GM12878 (cell line): ENCODE measurements at regions not wholly inside any gene's neighbourhood (a gene's known extent, or its start where the extent isn't known, plus 50 kb on each side); places are given as distances from the start of the nearest gene placed in this dataset.

Source experiments
- ATAC-seq: fragments of 200-7000 bp; cut with Tn5 transposase; 3 replicates; pipeline ENCODE4 v1.9.1; 2020; ENCODE audit warnings: mild to moderate bottlenecking, moderate library complexity
- BruUV-seq: library from RNA; stranded (reverse); fragments of 400-500 nt; replicated peaks from 2 replicates; lab custom pipeline; 2021; lab: Mats Ljungman, UMichigan
- CTCF ChIA-PET: fragments of 300-600 bp; sonication (Branson Sonifier 250); formaldehyde crosslinking; extraction: SDS; loops from one replicate; lab custom pipeline; 2021; ENCODE audit warnings: inconsistent platforms; lab: Yijun Ruan, JAX
- POLR2A ChIA-PET: fragments of 350-600 bp; formaldehyde crosslinking; extraction: SDS; loops from one replicate; lab custom pipeline; 2021; ENCODE audit warnings: inconsistent platforms; lab: Charles Lee
- RAD21 ChIA-PET: fragments of 300-600 bp; sonication (Branson Sonifier 250); formaldehyde crosslinking; loops from one replicate; lab custom pipeline; 2023; ENCODE audit warnings: antibody characterized with exemption; ENCODE audit not compliant: unreplicated experiment; lab: Charles Lee
- SMC1A ChIA-PET: fragments of 300-600 bp; sonication (Branson Sonifier 250); formaldehyde crosslinking; loops from one replicate; lab custom pipeline; 2023; ENCODE audit not compliant: unreplicated experiment, uncharacterized antibody; lab: Charles Lee
- DNase-seq: peaks from one replicate; pipeline ENCODE4 v3.0.0-alpha.2; 2011; ENCODE audit warnings: low read depth, low spot score
- FAIRE-seq: peaks from 3 replicates; lab custom pipeline; 2011; peaks lifted over from hg19 to GRCh38; lab: Jason Lieb, UNC
- H2AFZ ChIP-seq: 2 replicates; pipeline ENCODE4 v1.6.0; 2011; ENCODE audit warnings: low read depth, low read length, control low read depth; ENCODE audit not compliant: control insufficient read depth
- H3K27ac ChIP-seq: 2 replicates; pipeline ENCODE4 v1.5.1; 2011; ENCODE audit warnings: control low read depth; ENCODE audit not compliant: control insufficient read depth, insufficient read depth
- H3K27me3 ChIP-seq, 2 experiments: replicated peaks in 1 of 2; 2 replicates each; pipeline versions ENCODE4 v1.6.0 to v1.6.1; 2011; ENCODE audit warnings: low read length in 1 of 2; ENCODE audit not compliant: control insufficient read depth in 2 of 2, insufficient read depth in 2 of 2
- H3K36me3 ChIP-seq, 2 experiments: 2 replicates each; pipeline ENCODE4 v1.5.1; 2011; ENCODE audit warnings: low read length in 1 of 2; ENCODE audit not compliant: control insufficient read depth in 2 of 2, insufficient read depth in 2 of 2
- H3K4me1 ChIP-seq: 2 replicates; pipeline ENCODE4 v1.6.1; 2011; ENCODE audit warnings: mild to moderate bottlenecking, low read length, moderate library complexity, mixed read lengths; ENCODE audit not compliant: control insufficient read depth, insufficient read depth
- H3K4me2 ChIP-seq: 2 replicates; pipeline ENCODE4 v1.6.0; 2011; ENCODE audit warnings: control low read depth; ENCODE audit not compliant: control insufficient read depth, insufficient read depth
- H3K4me3 ChIP-seq: fragments of 200-600 bp; sonication (generic); 2 replicates; pipeline ENCODE4 v1.5.1; 2016
- H3K79me2 ChIP-seq: 2 replicates; pipeline ENCODE4 v1.6.0; 2011; ENCODE audit warnings: low read length; ENCODE audit not compliant: control insufficient read depth, insufficient read depth
- H3K9ac ChIP-seq: 2 replicates; pipeline ENCODE4 v1.8.0; 2011; ENCODE audit warnings: low read length, control low read depth, mixed read lengths; ENCODE audit not compliant: control insufficient read depth, insufficient read depth
- H3K9me3 ChIP-seq: replicated peaks from 3 replicates; pipeline ENCODE4 v1.5.1; 2011; ENCODE audit warnings: mild to moderate bottlenecking, low read length; ENCODE audit not compliant: control insufficient read depth, insufficient read depth
- H4K20me1 ChIP-seq: 2 replicates; pipeline ENCODE4 v1.6.0; 2011; ENCODE audit not compliant: control insufficient read depth, insufficient read depth
- ATF3 ChIP-seq: IDR thresholded peaks from 2 replicates; pipeline ENCODE4 v1.6.1; 2011; ENCODE audit warnings: low read depth, mild to moderate bottlenecking, low read length, moderate library complexity, borderline replicate concordance; ENCODE audit errors: extremely low read depth
- BRCA1 ChIP-seq: IDR thresholded peaks from 2 replicates; pipeline ENCODE4 v1.6.1; 2011; ENCODE audit warnings: low read depth, low read length, improper control_type of control experiment
- EZH2 ChIP-seq: IDR thresholded peaks from 2 replicates; pipeline ENCODE4 v1.6.1; 2012; ENCODE audit warnings: low read depth, mild to moderate bottlenecking, control low read depth, inconsistent platforms, low read length, borderline replicate concordance; ENCODE audit not compliant: control insufficient read depth
- HDAC6 ChIP-seq: fragments of 200-600 bp; sonication (generic); IDR thresholded peaks from one replicate; pipeline ENCODE4 v1.8.0; 2017; ENCODE audit warnings: antibody characterized with exemption; ENCODE audit not compliant: unreplicated experiment
- JUNB ChIP-seq: IDR thresholded peaks from 2 replicates; pipeline ENCODE4 v1.6.1; 2016; ENCODE audit warnings: antibody characterized with exemption, mild to moderate bottlenecking
- JUND ChIP-seq: IDR thresholded peaks from 2 replicates; pipeline ENCODE4 v1.6.1; 2012; ENCODE audit warnings: low read depth, mild to moderate bottlenecking, low read length, improper control_type of control experiment, moderate library complexity
- KDM1A ChIP-seq: fragments of 200-600 bp; sonication (generic); IDR thresholded peaks from 2 replicates; pipeline ENCODE4 v1.6.1; 2016; ENCODE audit warnings: borderline replicate concordance
- NBN ChIP-seq: fragments of 450-650 bp; IDR thresholded peaks from 2 replicates; pipeline ENCODE4 v1.6.1; 2016
- RB1 ChIP-seq: fragments of 450-650 bp; formaldehyde crosslinking; IDR thresholded peaks from 2 replicates; pipeline ENCODE4 v1.6.1; 2017; ENCODE audit warnings: mild to moderate bottlenecking, borderline replicate concordance
- SIN3A ChIP-seq: IDR thresholded peaks from 2 replicates; pipeline ENCODE4 v1.6.1; 2012; ENCODE audit warnings: low read depth, low read length, improper control_type of control experiment
- ZBTB40 ChIP-seq: fragments of 450-650 bp; IDR thresholded peaks from 2 replicates; pipeline ENCODE4 v1.6.1; 2016; ENCODE audit warnings: mild to moderate bottlenecking, moderate library complexity, borderline replicate concordance
- ZSCAN29 ChIP-seq: fragments of 450-650 bp; IDR thresholded peaks from 2 replicates; pipeline ENCODE4 v1.6.1; 2017; ENCODE audit warnings: mild to moderate bottlenecking, moderate library complexity
- whole genome bisulfite sequencing: methylation state at CpG from one replicate; pipeline ENCODE4 v1.1.6; 2016; ENCODE audit warnings: low lambda C conversion rate; ENCODE audit not compliant: insufficient replicate concordance, insufficient coverage; ENCODE audit errors: missing lambda C conversion rate; 5-methylcytosine and 5-hydroxymethylcytosine counted together
- in situ Hi-C: fragments of 300-500 bp; cut with MboI; formaldehyde crosslinking; loops from 9 replicates; pipeline ENCODE4 v1.14.3; 2018; ENCODE audit warnings: mixed read lengths
- intact Hi-C: fragments of 100-400 bp; cut with micrococcal nuclease; formaldehyde crosslinking; loops from one replicate; pipeline ENCODE4 v1.14.2; 2022; ENCODE audit not compliant: unreplicated experiment
- TF ChIP-seq, protein P1 (sequence below): fragments of 450-650 bp; IDR thresholded peaks from 2 replicates; pipeline ENCODE4 v1.6.1; 2017; ENCODE audit warnings: mild to moderate bottlenecking, moderate library complexity
- TF ChIP-seq, protein P2 (sequence below): fragments of 150-350 bp; IDR thresholded peaks from 2 replicates; pipeline ENCODE4 v1.6.1; 2014; ENCODE audit warnings: mild to moderate bottlenecking, low read depth, low read length

- H3K9me3 ChIP-seq: no peaks in the 10 kb centered on the region
- H3K9ac ChIP-seq: no peak overlapping the region
- no peaks in the 10 kb centered on the region for H4K20me1 ChIP-seq
- ChIA-PET RAD21 (no interaction called here), POLR2A (no interaction called here), CTCF (interaction anchor here (1.0 kb wide), 1 partner anchor 120 kb away, joined by 3 read pairs; no protein-coding TSS in a partner anchor), SMC1A (no interaction called here)
- no peak overlapping the region for H3K27ac ChIP-seq
- H3K79me2 ChIP-seq: no peaks in the 10 kb centered on the region
- H3K4me3 ChIP-seq: no peak overlapping the region
- in situ Hi-C loops: no loop called here
- BruUV-seq: no TSS peak
- ATAC-seq: no peak
- no peaks in the 10 kb centered on the region for H3K36me3 ChIP-seq
- H3K4me1 ChIP-seq: no peaks in the 10 kb centered on the region
- no peaks in the 10 kb centered on the region for H3K27me3 ChIP-seq
- intact Hi-C loops: no loop called here
- no peak for DNase-seq
- 42% methylated on average over 8 of the region's 8 CpGs for WGBS
- FAIRE-seq: no peak
- H2AFZ ChIP-seq: no peak overlapping the region
- no peak overlapping the region for H3K4me2 ChIP-seq
- TF ChIP-seq, protein P1, sequence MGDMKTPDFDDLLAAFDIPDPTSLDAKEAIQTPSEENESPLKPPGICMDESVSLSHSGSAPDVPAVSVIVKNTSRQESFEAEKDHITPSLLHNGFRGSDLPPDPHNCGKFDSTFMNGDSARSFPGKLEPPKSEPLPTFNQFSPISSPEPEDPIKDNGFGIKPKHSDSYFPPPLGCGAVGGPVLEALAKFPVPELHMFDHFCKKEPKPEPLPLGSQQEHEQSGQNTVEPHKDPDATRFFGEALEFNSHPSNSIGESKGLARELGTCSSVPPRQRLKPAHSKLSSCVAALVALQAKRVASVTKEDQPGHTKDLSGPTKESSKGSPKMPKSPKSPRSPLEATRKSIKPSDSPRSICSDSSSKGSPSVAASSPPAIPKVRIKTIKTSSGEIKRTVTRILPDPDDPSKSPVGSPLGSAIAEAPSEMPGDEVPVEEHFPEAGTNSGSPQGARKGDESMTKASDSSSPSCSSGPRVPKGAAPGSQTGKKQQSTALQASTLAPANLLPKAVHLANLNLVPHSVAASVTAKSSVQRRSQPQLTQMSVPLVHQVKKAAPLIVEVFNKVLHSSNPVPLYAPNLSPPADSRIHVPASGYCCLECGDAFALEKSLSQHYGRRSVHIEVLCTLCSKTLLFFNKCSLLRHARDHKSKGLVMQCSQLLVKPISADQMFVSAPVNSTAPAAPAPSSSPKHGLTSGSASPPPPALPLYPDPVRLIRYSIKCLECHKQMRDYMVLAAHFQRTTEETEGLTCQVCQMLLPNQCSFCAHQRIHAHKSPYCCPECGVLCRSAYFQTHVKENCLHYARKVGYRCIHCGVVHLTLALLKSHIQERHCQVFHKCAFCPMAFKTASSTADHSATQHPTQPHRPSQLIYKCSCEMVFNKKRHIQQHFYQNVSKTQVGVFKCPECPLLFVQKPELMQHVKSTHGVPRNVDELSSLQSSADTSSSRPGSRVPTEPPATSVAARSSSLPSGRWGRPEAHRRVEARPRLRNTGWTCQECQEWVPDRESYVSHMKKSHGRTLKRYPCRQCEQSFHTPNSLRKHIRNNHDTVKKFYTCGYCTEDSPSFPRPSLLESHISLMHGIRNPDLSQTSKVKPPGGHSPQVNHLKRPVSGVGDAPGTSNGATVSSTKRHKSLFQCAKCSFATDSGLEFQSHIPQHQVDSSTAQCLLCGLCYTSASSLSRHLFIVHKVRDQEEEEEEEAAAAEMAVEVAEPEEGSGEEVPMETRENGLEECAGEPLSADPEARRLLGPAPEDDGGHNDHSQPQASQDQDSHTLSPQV: no peak
- no peak for TF ChIP-seq ATF3
- TF ChIP-seq, protein P2, sequence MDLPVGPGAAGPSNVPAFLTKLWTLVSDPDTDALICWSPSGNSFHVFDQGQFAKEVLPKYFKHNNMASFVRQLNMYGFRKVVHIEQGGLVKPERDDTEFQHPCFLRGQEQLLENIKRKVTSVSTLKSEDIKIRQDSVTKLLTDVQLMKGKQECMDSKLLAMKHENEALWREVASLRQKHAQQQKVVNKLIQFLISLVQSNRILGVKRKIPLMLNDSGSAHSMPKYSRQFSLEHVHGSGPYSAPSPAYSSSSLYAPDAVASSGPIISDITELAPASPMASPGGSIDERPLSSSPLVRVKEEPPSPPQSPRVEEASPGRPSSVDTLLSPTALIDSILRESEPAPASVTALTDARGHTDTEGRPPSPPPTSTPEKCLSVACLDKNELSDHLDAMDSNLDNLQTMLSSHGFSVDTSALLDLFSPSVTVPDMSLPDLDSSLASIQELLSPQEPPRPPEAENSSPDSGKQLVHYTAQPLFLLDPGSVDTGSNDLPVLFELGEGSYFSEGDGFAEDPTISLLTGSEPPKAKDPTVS: no peak
- TF ChIP-seq KDM1A: no peak
- no peak for TF ChIP-seq NBN
- no peak for TF ChIP-seq ZBTB40
- no peak for TF ChIP-seq SIN3A
- TF ChIP-seq RB1: no peak
- TF ChIP-seq HDAC6: no peak
- no peak for TF ChIP-seq JUND
- no peak for TF ChIP-seq EZH2
- no peak for TF ChIP-seq ZSCAN29
- no peak for TF ChIP-seq JUNB
- no peak for TF ChIP-seq BRCA1
Measured at GRCh38 chr2:18639756-18640453, 50.5 kb upstream of the NT5C1B start.
